ENCODE measurements at regions not wholly inside any gene's neighbourhood (a gene's known extent, or its start where the extent isn't known, plus 50 kb on each side); places are given as distances from the start of the nearest gene placed in this dataset.

GRCh38 chr1:30406996-30407864 lies 316.2 kb downstream of the MATN1 start:
- ChIA-PET POLR2A (no interaction called here), SMC1A (ENCODE audit: uncharacterized antibody, unreplicated experiment) (no interaction called here), CTCF (no interaction called here), RAD21 (ENCODE audit: unreplicated experiment) (no interaction called here)
- in situ Hi-C loops (cut with MboI) (loop anchor here (5.0 kb wide), 1 partner anchor 1015 kb away; no protein-coding TSS in a partner anchor), intact Hi-C loops (cut with micrococcal nuclease; ENCODE audit: unreplicated experiment) (no loop called here)
- no peak overlapping the region for H3K4me2 ChIP-seq (ENCODE audit: control insufficient read depth, insufficient read depth)
- BruUV-seq (replicated peaks) = no TSS peak
- H3K79me2 ChIP-seq (ENCODE audit: control insufficient read depth, insufficient read depth, low read length) = no peaks in the 10 kb centered on the region
- ATAC-seq (no peak), DNase-seq (ENCODE audit: low read depth, low spot score) (no peak), FAIRE-seq (no peak)
- TF ChIP-seq NFYB (IDR thresholded peaks at IDR 0.05; ENCODE audit: insufficient read depth, low read depth, low read length) (no peak), SIN3A (IDR thresholded peaks at IDR 0.05; ENCODE audit: low read depth, low read length) (no peak), MEF2B (IDR thresholded peaks at IDR 0.05; ENCODE audit: partially characterized antibody, poor library complexity, severe bottlenecking) (no peak), MAX (IDR thresholded peaks at IDR 0.05; ENCODE audit: low read depth, low read length) (no peak)
- no peaks in the 10 kb centered on the region for H3K4me1 ChIP-seq (ENCODE audit: control insufficient read depth, insufficient read depth, low read length)
- H3K36me3 ChIP-seq (ENCODE audit: control insufficient read depth in 2 of 2, insufficient read depth in 2 of 2, low read length in 1 of 2) = no peaks in the 10 kb centered on the region
- no peak overlapping the region for H2AFZ ChIP-seq (ENCODE audit: control insufficient read depth, low read depth, low read length)
- no peaks in the 10 kb centered on the region for H4K20me1 ChIP-seq (ENCODE audit: control insufficient read depth, insufficient read depth)
- no peak overlapping the region for H3K27ac ChIP-seq (ENCODE audit: control insufficient read depth, insufficient read depth)
- WGBS (ENCODE audit: insufficient coverage, insufficient replicate concordance, low lambda C conversion rate, missing lambda C conversion rate) = 34% methylated on average over 18 of the region's 18 CpGs
- H3K4me3 ChIP-seq = no peak overlapping the region
- no peaks in the 10 kb centered on the region; the same call in 2 of the 3 replicates for H3K9me3 ChIP-seq (replicated peaks; ENCODE audit: control insufficient read depth, insufficient read depth, low read length)
- no peak overlapping the region for H3K9ac ChIP-seq (ENCODE audit: control insufficient read depth, insufficient read depth, low read length)
- peaks cover 0 to 1% of the 10 kb centered on the region in 2 experiments; a peak in 2 of 4 replicates for H3K27me3 ChIP-seq (replicated peaks in 1 of 2; ENCODE audit: control insufficient read depth in 2 of 2, insufficient read depth in 2 of 2, low read length in 1 of 2)

GRCh38 chr1:30405631-30406212 lies 317.7 kb downstream of the MATN1 start:
- H4K20me1 ChIP-seq (ENCODE audit: control insufficient read depth, insufficient read depth) = no peaks in the 10 kb centered on the region
- ChIA-PET RAD21 (ENCODE audit: unreplicated experiment) (no interaction called here), POLR2A (no interaction called here), CTCF (no interaction called here), SMC1A (ENCODE audit: uncharacterized antibody, unreplicated experiment) (no interaction called here)
- in situ Hi-C loops (cut with MboI) (loop anchor here (5.0 kb wide), 1 partner anchor 1013 kb away; no protein-coding TSS in a partner anchor), intact Hi-C loops (cut with micrococcal nuclease; ENCODE audit: unreplicated experiment) (no loop called here)
- no peaks in the 10 kb centered on the region; the same call in 2 of the 3 replicates for H3K9me3 ChIP-seq (replicated peaks; ENCODE audit: control insufficient read depth, insufficient read depth, low read length)
- H3K27me3 ChIP-seq (replicated peaks in 1 of 2; ENCODE audit: control insufficient read depth in 2 of 2, insufficient read depth in 2 of 2, low read length in 1 of 2) = no peaks in the 10 kb centered on the region; a peak in 1 of 4 replicates
- no peak overlapping the region for H2AFZ ChIP-seq (ENCODE audit: control insufficient read depth, low read depth, low read length)
- no peaks in the 10 kb centered on the region for H3K79me2 ChIP-seq (ENCODE audit: control insufficient read depth, insufficient read depth, low read length)
- no peaks in the 10 kb centered on the region for H3K36me3 ChIP-seq (ENCODE audit: control insufficient read depth in 2 of 2, insufficient read depth in 2 of 2, low read length in 1 of 2)
- BruUV-seq (replicated peaks) = no TSS peak
- no peak for ATAC-seq
- H3K4me2 ChIP-seq (ENCODE audit: control insufficient read depth, insufficient read depth) = no peak overlapping the region
- H3K9ac ChIP-seq (ENCODE audit: control insufficient read depth, insufficient read depth, low read length) = no peak overlapping the region
- FAIRE-seq = no peak
- DNase-seq (ENCODE audit: low read depth, low spot score) = no peak
- WGBS (ENCODE audit: insufficient coverage, insufficient replicate concordance, low lambda C conversion rate, missing lambda C conversion rate) = 25% methylated on average over 8 of the region's 8 CpGs
- no peak overlapping the region for H3K27ac ChIP-seq (ENCODE audit: control insufficient read depth, insufficient read depth)
- no peak overlapping the region for H3K4me3 ChIP-seq
- no peaks in the 10 kb centered on the region for H3K4me1 ChIP-seq (ENCODE audit: control insufficient read depth, insufficient read depth, low read length)
- TF ChIP-seq EP300 (IDR thresholded peaks at IDR 0.05; ENCODE audit: borderline replicate concordance in 1 of 2, control insufficient read depth in 1 of 2, low read depth in 2 of 2, low read length in 2 of 2) = no peak
- TF ChIP-seq WRNIP1 (IDR thresholded peaks at IDR 0.05; ENCODE audit: borderline replicate concordance, low read depth, low read length) = no peak
- TF ChIP-seq ZNF622 (IDR thresholded peaks at IDR 0.05) = no peak
- TF ChIP-seq ASH2L (IDR thresholded peaks at IDR 0.05; ENCODE audit: borderline replicate concordance, low read depth) = no peak
- TF ChIP-seq IKZF2 (IDR thresholded peaks at IDR 0.05) = no peak
- TF ChIP-seq IKZF1 (conservative IDR thresholded peaks at IDR 0.05) = no peak
- no peak for TF ChIP-seq ETV6 (conservative IDR thresholded peaks at IDR 0.05 in 1 of 2, IDR thresholded peaks at IDR 0.05 in 1 of 2; ENCODE audit: borderline replicate concordance in 1 of 2, low read depth in 1 of 2)
- TF ChIP-seq POLR2AphosphoS2 (IDR thresholded peaks at IDR 0.05; ENCODE audit: low read depth, low read length) = no peak
- TF ChIP-seq ZNF384 (IDR thresholded peaks at IDR 0.05; ENCODE audit: borderline replicate concordance, low read depth, low read length) = no peak
- TF ChIP-seq NBN (IDR thresholded peaks at IDR 0.05) = no peak
- no peak for TF ChIP-seq STAT3 (IDR thresholded peaks at IDR 0.05; ENCODE audit: low read depth, low read length)
